MM.1S (cell line): ENCODE measurements at regions not wholly inside any gene's neighbourhood (a gene's known extent, or its start where the extent isn't known, plus 50 kb on each side); places are given as distances from the start of the nearest gene placed in this dataset.

Experiments used
- CTCF ChIP-seq: fragments of 300-600 bp; sonication (generic); IDR thresholded peaks from 2 replicates; pipeline ENCODE4 v1.5.1; 2016; ENCODE audit warnings: antibody characterized with exemption, low read length, mixed read lengths
- EZH2 ChIP-seq: fragments of 300-600 bp; sonication (generic); optimal IDR thresholded peaks from 2 replicates; pipeline ENCODE3; 2017; ENCODE audit warnings: low read depth, mild to moderate bottlenecking, antibody characterized with exemption, low read length, mixed read lengths

GRCh38 chr5:166330036-166330435 is 1961.4 kb upstream of the WWC1 start:
- TF ChIP-seq CTCF (no peak), EZH2 (no peak)
